B cell (primary cell): ENCODE measurements at regions not wholly inside any gene's neighbourhood (a gene's known extent, or its start where the extent isn't known, plus 50 kb on each side); places are given as distances from the start of the nearest gene placed in this dataset.

Experiments
- EZH2 ChIP-seq: IDR thresholded peaks from 2 replicates; pipeline ENCODE4 v1.6.1; 2012; ENCODE audit warnings: borderline replicate concordance, low read depth, mild to moderate bottlenecking, moderate library complexity, low read length; ENCODE audit not compliant: insufficient read depth, poor library complexity, severe bottlenecking
- TF ChIP-seq, protein P1 (sequence below): fragments of 200-600 bp; IDR thresholded peaks from one replicate; pipeline ENCODE4 v1.8.0; 2022; ENCODE audit warnings: antibody characterized with exemption, mild to moderate bottlenecking

DNA sequence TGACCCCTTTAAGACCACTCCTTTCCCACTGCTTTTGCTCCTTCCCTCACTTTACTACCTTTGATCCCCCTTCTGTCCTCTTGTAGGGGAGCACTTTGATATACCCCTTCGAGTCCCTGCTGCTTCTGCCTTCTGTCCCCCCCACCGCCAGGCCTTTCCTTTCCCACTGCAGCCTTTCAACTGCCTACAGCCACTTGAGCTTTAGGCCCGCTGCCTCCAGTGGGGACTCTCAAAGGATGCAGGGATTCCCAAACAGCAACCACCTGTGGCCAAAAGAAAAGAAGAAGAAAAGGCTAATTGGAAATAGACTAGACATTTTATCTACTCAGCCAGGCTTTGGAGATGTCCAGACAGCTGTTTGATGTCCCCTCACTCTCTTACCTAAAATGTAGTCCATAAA lies 77.0 kb upstream of the DTNBP1 start:
- TF ChIP-seq, protein P1, sequence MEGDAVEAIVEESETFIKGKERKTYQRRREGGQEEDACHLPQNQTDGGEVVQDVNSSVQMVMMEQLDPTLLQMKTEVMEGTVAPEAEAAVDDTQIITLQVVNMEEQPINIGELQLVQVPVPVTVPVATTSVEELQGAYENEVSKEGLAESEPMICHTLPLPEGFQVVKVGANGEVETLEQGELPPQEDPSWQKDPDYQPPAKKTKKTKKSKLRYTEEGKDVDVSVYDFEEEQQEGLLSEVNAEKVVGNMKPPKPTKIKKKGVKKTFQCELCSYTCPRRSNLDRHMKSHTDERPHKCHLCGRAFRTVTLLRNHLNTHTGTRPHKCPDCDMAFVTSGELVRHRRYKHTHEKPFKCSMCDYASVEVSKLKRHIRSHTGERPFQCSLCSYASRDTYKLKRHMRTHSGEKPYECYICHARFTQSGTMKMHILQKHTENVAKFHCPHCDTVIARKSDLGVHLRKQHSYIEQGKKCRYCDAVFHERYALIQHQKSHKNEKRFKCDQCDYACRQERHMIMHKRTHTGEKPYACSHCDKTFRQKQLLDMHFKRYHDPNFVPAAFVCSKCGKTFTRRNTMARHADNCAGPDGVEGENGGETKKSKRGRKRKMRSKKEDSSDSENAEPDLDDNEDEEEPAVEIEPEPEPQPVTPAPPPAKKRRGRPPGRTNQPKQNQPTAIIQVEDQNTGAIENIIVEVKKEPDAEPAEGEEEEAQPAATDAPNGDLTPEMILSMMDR: no peak
- TF ChIP-seq EZH2: no peak
